ENCODE measurements at regions not wholly inside any gene's neighbourhood (a gene's known extent, or its start where the extent isn't known, plus 50 kb on each side); places are given as distances from the start of the nearest gene placed in this dataset.

DNA sequence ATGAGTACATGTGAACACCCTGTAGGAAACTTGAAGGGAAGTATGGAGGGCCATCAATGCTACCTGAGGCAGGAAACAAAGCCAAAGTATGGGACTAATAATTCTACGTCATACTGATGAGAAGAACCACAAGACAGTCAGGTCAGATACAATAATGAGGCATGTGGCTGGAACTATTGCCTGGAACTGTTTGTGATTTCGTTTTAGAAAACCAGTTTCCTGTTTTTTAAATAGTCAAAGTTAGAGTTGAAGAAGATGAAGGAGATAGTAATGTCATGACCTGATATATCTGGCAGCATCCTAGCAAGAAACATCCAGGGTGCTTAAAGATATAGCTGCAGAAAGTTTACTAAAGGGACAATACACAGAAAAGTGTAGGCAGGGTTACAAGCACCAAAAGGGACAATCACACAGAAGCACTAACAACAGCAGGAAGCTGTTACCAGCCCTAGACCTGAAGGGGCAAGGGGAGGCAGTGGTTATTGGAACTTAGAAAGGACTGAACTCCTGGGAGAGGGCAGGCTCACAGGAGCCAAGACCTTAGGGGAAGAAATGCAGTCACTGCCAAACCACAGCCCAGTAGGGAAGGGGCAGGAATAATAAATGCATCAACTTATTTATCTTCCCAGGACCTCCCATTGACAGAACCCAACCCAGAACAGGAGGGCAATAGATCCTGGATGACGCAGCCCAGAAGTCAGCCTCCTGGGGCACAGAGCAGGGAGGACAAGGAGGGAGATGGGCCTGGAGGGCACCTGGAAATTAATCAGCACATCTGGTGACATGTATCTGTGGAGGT is 302.1 kb upstream of the STT3B start:
- no peak for DNase-seq (ENCODE audit: low spot score in 2 of 2)
- no peaks in the 10 kb centered on the region for H3K4me1 ChIP-seq
- TF ChIP-seq POLR2A (IDR thresholded peaks at IDR 0.05), result no peak
- TF ChIP-seq POLR2AphosphoS5 (IDR thresholded peaks at IDR 0.05), result no peak
- TF ChIP-seq, protein P1, sequence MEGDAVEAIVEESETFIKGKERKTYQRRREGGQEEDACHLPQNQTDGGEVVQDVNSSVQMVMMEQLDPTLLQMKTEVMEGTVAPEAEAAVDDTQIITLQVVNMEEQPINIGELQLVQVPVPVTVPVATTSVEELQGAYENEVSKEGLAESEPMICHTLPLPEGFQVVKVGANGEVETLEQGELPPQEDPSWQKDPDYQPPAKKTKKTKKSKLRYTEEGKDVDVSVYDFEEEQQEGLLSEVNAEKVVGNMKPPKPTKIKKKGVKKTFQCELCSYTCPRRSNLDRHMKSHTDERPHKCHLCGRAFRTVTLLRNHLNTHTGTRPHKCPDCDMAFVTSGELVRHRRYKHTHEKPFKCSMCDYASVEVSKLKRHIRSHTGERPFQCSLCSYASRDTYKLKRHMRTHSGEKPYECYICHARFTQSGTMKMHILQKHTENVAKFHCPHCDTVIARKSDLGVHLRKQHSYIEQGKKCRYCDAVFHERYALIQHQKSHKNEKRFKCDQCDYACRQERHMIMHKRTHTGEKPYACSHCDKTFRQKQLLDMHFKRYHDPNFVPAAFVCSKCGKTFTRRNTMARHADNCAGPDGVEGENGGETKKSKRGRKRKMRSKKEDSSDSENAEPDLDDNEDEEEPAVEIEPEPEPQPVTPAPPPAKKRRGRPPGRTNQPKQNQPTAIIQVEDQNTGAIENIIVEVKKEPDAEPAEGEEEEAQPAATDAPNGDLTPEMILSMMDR (IDR thresholded peaks at IDR 0.05), result no peak
- no peaks in the 10 kb centered on the region for H3K9me3 ChIP-seq
- intact Hi-C loops (cut with DNase I; ENCODE audit: low total_unique reads), result no loop called here
- no peaks in the 10 kb centered on the region for H3K36me3 ChIP-seq
- H3K4me3 ChIP-seq, result no peak overlapping the region
- H3K27ac ChIP-seq, result no peak overlapping the region
- peaks cover 0 to 5% of the 10 kb centered on the region in 2 donors for H3K27me3 ChIP-seq

DNA sequence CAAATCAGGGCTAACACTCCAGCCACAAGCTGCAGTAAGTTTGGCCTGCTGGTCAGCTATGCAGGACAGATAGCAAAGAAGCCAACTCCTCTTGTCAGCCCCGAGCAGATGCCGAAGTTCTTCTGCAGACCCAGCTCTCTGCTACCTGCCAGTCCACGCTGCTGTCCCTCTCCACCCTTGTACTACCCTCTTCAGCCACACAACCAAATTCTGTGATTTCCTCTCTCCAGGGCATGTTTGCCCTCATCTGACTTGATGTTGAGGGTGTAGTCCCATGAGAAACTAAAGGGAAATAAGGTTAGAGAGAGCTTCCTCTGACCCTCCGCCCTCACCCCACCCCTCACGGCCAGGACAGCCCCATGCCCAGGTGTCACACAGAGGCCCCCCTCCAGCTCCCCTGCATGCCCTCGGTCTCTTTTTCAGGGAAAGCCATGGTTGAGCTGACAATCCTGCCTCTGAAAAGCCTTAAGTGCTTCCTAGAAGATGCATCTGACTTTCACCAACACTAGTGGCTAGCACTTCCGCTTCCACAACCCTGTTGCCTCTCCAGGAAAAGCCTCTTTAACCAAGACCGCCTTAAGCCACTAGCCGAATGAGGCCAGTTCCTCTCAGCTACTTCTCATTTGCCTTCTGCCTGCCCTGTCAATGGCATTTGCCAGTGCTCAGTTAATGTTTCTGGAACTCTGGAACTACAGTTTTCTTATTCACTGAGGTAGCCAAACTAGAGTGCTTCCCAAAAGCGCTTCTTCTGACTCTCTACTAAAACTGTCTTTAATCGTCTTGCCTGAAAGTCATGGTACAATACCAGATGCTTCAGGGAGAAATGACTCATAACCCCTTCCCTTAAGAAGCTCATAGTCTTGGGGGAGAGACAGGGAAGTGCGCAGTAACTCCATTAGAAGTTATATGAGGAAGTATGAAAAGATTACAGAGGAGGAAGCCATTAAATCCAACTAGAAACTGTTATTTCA is 300.4 kb upstream of the STT3B start:
- Histone ChIP-seq H3K9me3 (no peaks in the 10 kb centered on the region), H3K27ac (no peak overlapping the region)
- intact Hi-C loops (cut with DNase I; ENCODE audit: low total_unique reads), result no loop called here

DNA sequence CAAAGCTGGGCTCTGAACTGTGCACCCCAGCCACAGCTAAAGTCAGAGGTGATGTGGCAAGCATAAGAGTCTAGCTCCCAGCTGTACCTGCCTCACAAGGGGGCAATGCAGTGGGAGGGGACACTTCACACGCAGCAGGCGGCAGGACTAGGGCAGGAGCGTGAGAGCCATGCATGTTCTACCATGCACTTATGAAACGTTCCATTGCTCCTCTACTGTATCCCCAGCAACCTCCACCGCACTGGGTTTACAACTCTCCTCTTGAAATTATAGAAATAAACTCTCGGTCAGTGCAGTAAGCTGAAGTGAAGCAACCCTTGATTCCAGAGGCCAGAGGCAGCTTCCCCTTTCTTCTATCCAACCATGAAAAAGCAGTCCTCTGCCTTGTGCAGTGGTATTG is 298.6 kb upstream of the STT3B start:
- peaks cover 0 to 7% of the 10 kb centered on the region in 2 donors for H3K27me3 ChIP-seq
- no peaks in the 10 kb centered on the region for H3K36me3 ChIP-seq
- DNase-seq (ENCODE audit: low spot score in 2 of 2), result no peak
- H3K9me3 ChIP-seq, result no peaks in the 10 kb centered on the region
- TF ChIP-seq, protein P1 (IDR thresholded peaks at IDR 0.05), result no peak
- TF ChIP-seq POLR2A (IDR thresholded peaks at IDR 0.05) (no peak), POLR2AphosphoS5 (IDR thresholded peaks at IDR 0.05) (no peak)
- intact Hi-C loops (cut with DNase I; ENCODE audit: low total_unique reads), result no loop called here
- H3K4me1 ChIP-seq, result no peaks in the 10 kb centered on the region
- no peak overlapping the region for H3K4me3 ChIP-seq
- no peak overlapping the region for H3K27ac ChIP-seq

More for the DNA sequence above, 300.4 kb upstream of the STT3B start:
- H3K4me1 ChIP-seq, result no peaks in the 10 kb centered on the region
- DNase-seq (ENCODE audit: low spot score in 2 of 2), result no peak
- no peak overlapping the region for H3K4me3 ChIP-seq
- TF ChIP-seq POLR2A (IDR thresholded peaks at IDR 0.05) (no peak), POLR2AphosphoS5 (IDR thresholded peaks at IDR 0.05) (no peak)
- TF ChIP-seq, protein P1 (IDR thresholded peaks at IDR 0.05), result no peak
- peaks cover 0 to 7% of the 10 kb centered on the region in 2 donors for H3K27me3 ChIP-seq
- no peaks in the 10 kb centered on the region for H3K36me3 ChIP-seq

DNA sequence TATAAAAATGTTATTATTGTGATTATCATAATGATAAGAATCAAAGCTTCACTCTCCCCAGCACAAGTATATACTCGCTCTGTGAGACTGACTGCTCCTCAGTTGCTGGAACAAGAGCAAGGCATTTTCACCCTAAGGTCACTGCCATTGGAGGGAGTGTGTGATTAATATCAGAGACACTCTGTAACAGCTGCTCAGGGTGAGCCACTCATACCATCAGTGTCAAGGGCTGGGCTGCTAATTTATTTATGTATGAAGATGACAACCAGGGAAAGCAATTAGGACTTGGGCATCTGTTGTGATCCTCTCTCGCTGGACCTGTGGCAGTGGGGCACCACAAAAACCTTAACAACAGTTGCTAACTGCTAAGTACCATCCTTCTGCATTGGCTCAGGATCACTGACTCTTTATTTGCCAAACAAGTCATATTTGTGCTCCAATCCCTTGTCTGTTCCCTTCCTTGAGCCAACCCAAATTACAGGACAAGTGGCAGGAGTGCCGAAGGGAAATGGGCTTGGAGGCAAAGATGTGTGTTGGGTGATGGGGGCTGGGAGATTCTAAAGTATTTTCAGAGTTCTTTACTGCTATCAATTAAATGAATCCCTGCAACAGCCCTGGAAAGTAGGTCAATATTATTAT is 297.5 kb upstream of the STT3B start:
- peaks cover 0 to 7% of the 10 kb centered on the region in 2 donors for H3K27me3 ChIP-seq
- TF ChIP-seq, protein P1 (IDR thresholded peaks at IDR 0.05), result no peak
- no peak for TF ChIP-seq POLR2A (IDR thresholded peaks at IDR 0.05)
- no peaks in the 10 kb centered on the region for H3K4me1 ChIP-seq
- no peak overlapping the region for H3K4me3 ChIP-seq
- no peaks in the 10 kb centered on the region for H3K36me3 ChIP-seq
- intact Hi-C loops (cut with DNase I; ENCODE audit: low total_unique reads), result no loop called here
- no peak overlapping the region for H3K27ac ChIP-seq
- no peaks in the 10 kb centered on the region for H3K9me3 ChIP-seq
- no peak for DNase-seq (ENCODE audit: low spot score in 2 of 2)

Measured in breast epithelium (tissue), 4 donors.